GM20000 (cell line): ENCODE measurements at regions not wholly inside any gene's neighbourhood (a gene's known extent, or its start where the extent isn't known, plus 50 kb on each side); places are given as distances from the start of the nearest gene placed in this dataset.

ENCODE experiments used
- DNase-seq: peaks from one replicate; pipeline ENCODE4 v3.0.0; 2012; ENCODE audit warnings: low spot score
- CTCF ChIP-seq: IDR thresholded peaks from 2 replicates; pipeline ENCODE4 v1.5.1; 2012; ENCODE audit warnings: mild to moderate bottlenecking, control low read depth; ENCODE audit errors: extremely low read depth, missing control alignments

GRCh38 chr6:166815629-166816028 lies 140.7 kb downstream of the RNASET2 start:
- no peak for DNase-seq
- no peak for TF ChIP-seq CTCF

GRCh38 chr6:166814390-166814789 lies 142.0 kb downstream of the RNASET2 start:
- no peak for DNase-seq
- no peak for TF ChIP-seq CTCF

GRCh38 chr6:166813461-166813860 lies 142.9 kb downstream of the RNASET2 start:
- no peak for DNase-seq
- no peak for TF ChIP-seq CTCF

- no peak for TF ChIP-seq CTCF
- no peak for DNase-seq
These were observed 145.5 kb downstream of the RNASET2 start for GRCh38 chr6:166810864-166811263.

- no peak for DNase-seq
- TF ChIP-seq CTCF: no peak
These were observed 146.6 kb downstream of the RNASET2 start for GRCh38 chr6:166809721-166810120.

GRCh38 chr6:166806962-166807757 lies 149.2 kb downstream of the RNASET2 start:
- DNase-seq: no peak
- no peak for TF ChIP-seq CTCF

GRCh38 chr6:166806217-166806838 lies 150.0 kb downstream of the RNASET2 start:
- no peak for TF ChIP-seq CTCF
- no peak for DNase-seq
